Urinary bladder (tissue), 3 donors: ENCODE measurements at regions not wholly inside any gene's neighbourhood (a gene's known extent, or its start where the extent isn't known, plus 50 kb on each side); places are given as distances from the start of the nearest gene placed in this dataset.

Experiments
- DNase-seq: peaks from one replicate; pipeline ENCODE4 v3.0.0-alpha.2; 2015; ENCODE audit errors: extremely low spot score
- H3K27ac ChIP-seq: one replicate; pipeline ENCODE4 v1.5.1; 2013; ENCODE audit warnings: low read depth, mild to moderate bottlenecking, moderate library complexity
- H3K36me3 ChIP-seq: one replicate; pipeline ENCODE4 v1.6.1; 2013; ENCODE audit warnings: mild to moderate bottlenecking, moderate library complexity; ENCODE audit not compliant: insufficient read depth
- H3K4me1 ChIP-seq: one replicate; pipeline ENCODE4 v1.6.1; 2013; ENCODE audit warnings: mild to moderate bottlenecking, moderate library complexity; ENCODE audit not compliant: insufficient read depth
- H3K4me3 ChIP-seq: one replicate; pipeline ENCODE4 v1.5.1; 2013; ENCODE audit warnings: low read depth, low read length
- WGBS: extraction: QIAGEN DNeasy Blood & Tissue Kit; methylation state at CpG from one replicate; pipeline ENCODE4 v1.1.7; 2013; 5-methylcytosine and 5-hydroxymethylcytosine counted together
- donor health status: healthy with polysubstance abuse.
- donor health status: healthy.

DNA sequence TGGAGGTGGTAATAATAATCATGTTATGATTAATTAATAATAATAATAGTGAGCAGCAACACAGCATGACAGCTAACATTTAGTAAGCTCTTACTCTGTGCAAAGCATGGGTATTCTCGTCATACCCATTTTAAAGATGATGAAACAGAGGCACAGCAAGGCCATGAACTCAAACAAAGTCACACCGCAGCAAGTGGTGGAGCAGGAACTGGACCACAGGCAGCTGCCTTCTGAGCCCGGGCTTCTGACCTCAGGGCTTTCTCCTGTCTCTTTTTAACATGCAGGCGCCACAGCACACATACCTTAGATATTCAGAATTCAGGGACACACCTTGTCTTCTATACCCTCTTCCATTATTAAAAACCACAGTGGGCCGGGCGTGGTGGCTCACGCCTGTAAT, 50.7 kb upstream of the SPATA12 start:
- H3K27ac ChIP-seq = no peak overlapping the region

DNA sequence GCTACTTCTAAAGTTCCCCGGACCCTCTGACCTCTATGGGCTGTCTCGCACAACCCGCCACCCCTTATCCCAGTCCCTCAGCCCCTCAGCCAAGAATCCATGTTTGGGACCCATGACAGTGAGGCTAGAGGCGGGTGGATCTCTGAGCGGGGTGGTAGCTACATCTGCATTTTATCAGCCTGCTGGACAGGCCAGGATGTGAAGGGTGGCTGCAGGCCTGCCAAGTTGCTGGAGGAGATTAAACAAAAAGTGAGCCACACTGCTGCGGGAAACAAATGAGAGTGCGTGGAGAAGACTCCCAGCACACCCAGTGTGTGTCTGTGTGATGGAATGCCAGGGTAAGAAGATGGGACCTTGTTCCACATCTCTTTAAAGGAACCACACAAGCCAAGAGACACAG, 51.1 kb upstream of the SPATA12 start:
- DNase-seq = no peak
- Histone ChIP-seq H3K4me3 (no peak overlapping the region), H3K36me3 (no peaks in the 10 kb centered on the region), H3K27ac (peak overlapping the region; percentile 16), H3K4me1 (no peaks in the 10 kb centered on the region)
- 31% methylated on average over 7 of the region's 7 CpGs for WGBS

More for the DNA sequence above, 50.7 kb upstream of the SPATA12 start:
- H3K36me3 ChIP-seq = no peaks in the 10 kb centered on the region
- no peak overlapping the region for H3K4me3 ChIP-seq
- no peaks in the 10 kb centered on the region for H3K4me1 ChIP-seq
- no peak for DNase-seq
- WGBS = 95% methylated on average over 7 of the region's 7 CpGs

DNA sequence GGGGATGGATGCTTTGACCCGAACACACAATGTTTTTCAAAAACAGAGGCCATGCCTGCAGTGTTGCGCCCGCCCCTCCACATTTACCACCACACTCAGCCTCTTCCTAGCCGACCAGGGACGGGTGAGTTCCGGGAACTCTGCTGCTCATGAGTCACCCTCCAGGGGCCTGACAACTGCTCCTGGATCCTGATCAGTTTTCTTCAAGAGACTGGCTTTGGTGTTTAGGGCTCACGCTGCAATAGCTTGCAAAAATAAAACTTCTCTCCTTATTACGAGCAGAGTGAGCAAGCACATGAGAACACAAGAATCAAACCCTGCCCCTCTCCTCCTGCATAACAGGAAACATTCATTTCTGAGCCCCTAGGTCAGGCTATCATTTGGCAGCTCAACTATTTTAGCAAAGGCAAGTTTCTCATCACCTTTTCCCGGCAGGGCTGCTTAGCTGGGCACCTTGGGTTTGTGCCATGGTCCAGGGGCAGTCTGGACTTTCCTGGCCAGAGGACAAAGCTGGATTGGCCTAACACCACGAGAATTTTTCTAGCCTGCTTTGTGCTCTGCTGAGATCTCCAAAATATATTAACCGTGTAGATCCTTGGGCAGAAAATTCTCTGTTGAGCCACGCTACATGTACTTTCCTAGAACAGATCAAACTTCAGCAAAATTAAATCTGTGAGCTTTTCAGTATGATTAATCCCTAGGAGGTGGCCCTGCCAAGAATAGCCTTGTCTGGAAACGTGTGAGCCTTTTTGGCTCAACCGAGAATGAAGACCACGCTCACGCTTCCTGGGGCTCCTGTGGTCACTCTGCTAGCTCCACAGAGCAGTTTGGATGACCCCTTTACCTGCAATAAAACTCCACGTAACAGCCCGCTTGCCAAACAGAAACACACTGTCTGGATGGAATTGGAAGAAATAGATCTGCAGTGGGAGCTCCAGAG, 52.7 kb upstream of the SPATA12 start:
- DNase-seq = no peak
- Histone ChIP-seq H3K4me3 (no peak overlapping the region), H3K27ac (peak overlapping the region; percentile 61), H3K4me1 (no peaks in the 10 kb centered on the region), H3K36me3 (no peaks in the 10 kb centered on the region)
- WGBS = 13% methylated on average over 18 of the region's 18 CpGs

GRCh38 chr3:57006949-57007419, 53.5 kb upstream of the SPATA12 start:
- H3K4me1 ChIP-seq = no peaks in the 10 kb centered on the region
- peak overlapping the region; percentile 61 for H3K27ac ChIP-seq
- no peaks in the 10 kb centered on the region for H3K36me3 ChIP-seq
- no peak overlapping the region for H3K4me3 ChIP-seq
- WGBS = 45% methylated on average over 7 of the region's 7 CpGs
- DNase-seq = no peak

DNA sequence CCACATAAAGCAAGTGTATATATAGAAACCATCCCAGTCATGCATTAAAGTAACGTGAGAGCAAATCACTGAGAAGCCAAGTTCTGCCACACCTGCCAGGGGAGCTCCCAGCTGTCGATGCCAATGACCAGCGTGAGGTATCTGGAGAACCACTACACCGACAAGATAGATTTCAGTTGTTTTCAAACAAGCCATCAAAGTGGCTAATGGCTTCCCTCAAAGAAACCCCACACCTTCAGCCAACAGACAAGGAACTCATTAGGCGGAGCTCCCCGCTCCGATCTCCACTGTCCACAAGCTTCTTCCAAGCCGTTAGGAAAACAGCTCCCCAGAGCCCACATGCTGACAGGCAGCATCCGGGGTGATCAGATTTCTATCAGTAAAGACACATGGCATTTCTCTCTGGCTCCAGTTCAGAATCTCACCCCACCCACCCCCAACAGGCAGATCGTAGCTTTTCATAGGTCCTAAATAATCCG, 54.2 kb upstream of the SPATA12 start:
- no peak for DNase-seq
- H3K27ac ChIP-seq = peak overlapping the region; percentile 14
- no peaks in the 10 kb centered on the region for H3K36me3 ChIP-seq
- H3K4me1 ChIP-seq = no peaks in the 10 kb centered on the region
- 69% methylated on average over 11 of the region's 11 CpGs for WGBS
- no peak overlapping the region for H3K4me3 ChIP-seq

- Histone ChIP-seq H3K27ac (no peak overlapping the region), H3K4me1 (no peaks in the 10 kb centered on the region), H3K4me3 (no peak overlapping the region), H3K36me3 (no peaks in the 10 kb centered on the region)
- WGBS = 41% methylated on average over 6 of the region's 6 CpGs
- DNase-seq = no peak
Measured at GRCh38 chr3:57004229-57004628, 56.2 kb upstream of the SPATA12 start.

GRCh38 chr3:57003676-57004075, 56.8 kb upstream of the SPATA12 start:
- DNase-seq = no peak
- Histone ChIP-seq H3K4me1 (no peaks in the 10 kb centered on the region), H3K4me3 (no peak overlapping the region), H3K36me3 (no peaks in the 10 kb centered on the region), H3K27ac (no peak overlapping the region)
- WGBS = 87% methylated on average over 2 of the region's 2 CpGs

- Histone ChIP-seq H3K4me1 (no peaks in the 10 kb centered on the region), H3K27ac (no peak overlapping the region), H3K4me3 (no peak overlapping the region), H3K36me3 (no peaks in the 10 kb centered on the region)
- 85% methylated on average over 5 of the region's 5 CpGs for WGBS
- DNase-seq = no peak
Measured at GRCh38 chr3:57001356-57001755, 59.1 kb upstream of the SPATA12 start.

DNA sequence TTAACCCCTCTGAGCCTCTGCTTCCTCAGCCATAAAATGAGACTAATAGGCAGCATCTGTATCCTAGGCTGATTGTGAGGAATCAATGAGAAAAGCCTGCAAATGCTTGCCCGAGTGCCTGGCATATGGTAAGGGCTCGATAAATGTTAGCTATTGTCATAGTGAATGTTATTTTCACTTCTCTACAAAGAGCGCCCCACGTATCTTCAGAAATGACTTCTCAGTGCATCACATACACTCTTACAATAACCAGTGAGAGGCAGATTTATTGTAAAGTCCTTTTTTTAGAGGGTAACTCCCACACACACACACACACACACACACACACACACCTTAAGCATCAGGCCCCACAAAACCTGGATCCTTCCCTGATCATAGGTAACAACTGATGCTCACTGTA, 60.5 kb upstream of the SPATA12 start:
- no peak for DNase-seq
- Histone ChIP-seq H3K4me1 (no peaks in the 10 kb centered on the region), H3K27ac (no peak overlapping the region), H3K36me3 (no peaks in the 10 kb centered on the region), H3K4me3 (no peak overlapping the region)
- 96% methylated on average over 4 of the region's 4 CpGs for whole genome bisulfite sequencing

DNA sequence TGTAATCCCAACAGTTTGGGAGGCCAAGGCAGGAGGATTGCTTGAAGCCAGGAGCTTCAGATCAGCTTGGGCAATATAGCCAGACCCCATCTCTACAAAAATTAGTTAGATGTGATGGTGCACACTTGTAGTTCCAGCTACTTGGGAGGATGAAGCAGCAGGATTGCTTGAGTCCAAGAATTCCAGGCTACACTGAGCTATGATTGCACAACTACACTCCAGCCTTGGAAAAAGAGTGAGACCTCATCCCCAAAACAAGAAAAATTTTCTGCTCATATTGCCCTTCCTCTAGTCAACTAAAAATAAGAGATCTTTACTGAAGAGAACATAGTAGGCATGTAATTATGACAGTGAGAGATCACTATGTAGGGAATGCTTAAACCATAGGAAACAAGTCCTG, 60.9 kb upstream of the SPATA12 start:
- Histone ChIP-seq H3K4me1 (no peaks in the 10 kb centered on the region), H3K36me3 (no peaks in the 10 kb centered on the region), H3K27ac (no peak overlapping the region), H3K4me3 (no peak overlapping the region)
- DNase-seq = no peak

DNA sequence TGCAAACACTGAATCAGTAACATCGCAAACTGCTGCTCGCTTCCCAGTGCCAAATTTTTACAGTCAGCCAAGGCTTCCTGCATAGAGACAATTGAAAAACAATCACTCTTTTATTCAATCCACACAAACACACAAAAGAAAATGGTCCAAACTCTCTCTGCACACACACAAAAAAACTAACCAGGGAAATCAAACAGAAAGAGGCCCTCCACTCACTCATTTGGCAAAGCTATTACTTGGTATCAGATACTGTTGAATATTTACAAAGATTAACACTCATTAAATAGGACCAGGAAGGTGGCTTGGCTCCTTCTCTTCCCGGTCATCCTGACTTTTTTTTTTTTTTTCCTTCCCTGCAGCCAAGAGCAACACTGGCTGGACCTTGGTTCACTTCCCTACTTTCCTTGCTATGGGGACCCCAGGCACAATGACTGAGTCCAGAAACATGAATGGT, 62.4 kb upstream of the SPATA12 start:
- Histone ChIP-seq H3K4me1 (no peaks in the 10 kb centered on the region), H3K36me3 (no peaks in the 10 kb centered on the region), H3K27ac (no peak overlapping the region), H3K4me3 (no peak overlapping the region)
- no peak for DNase-seq
- WGBS = 26% methylated on average over 3 of the region's 3 CpGs

DNA sequence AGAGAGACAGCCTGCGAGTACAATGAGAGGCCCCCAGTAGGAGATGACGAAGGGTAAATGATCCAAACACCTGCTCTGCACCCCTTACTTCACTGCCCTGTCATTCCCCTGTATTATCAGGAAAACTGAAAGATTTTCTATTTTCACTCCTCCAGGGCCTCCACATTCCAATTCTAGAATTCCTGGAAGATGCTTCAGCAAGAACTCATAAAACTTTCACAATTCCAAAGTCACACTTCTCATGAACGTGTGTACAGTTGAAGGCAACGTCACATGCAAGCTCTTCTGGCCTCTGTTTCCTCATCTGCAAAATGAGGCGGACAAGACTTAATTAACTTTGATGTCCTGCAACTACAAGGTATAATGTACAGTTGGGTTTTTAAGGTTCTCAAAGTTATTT, 62.8 kb upstream of the SPATA12 start:
- Histone ChIP-seq H3K4me3 (no peak overlapping the region), H3K4me1 (no peaks in the 10 kb centered on the region), H3K27ac (no peak overlapping the region), H3K36me3 (no peaks in the 10 kb centered on the region)
- no peak for DNase-seq
- WGBS = 55% methylated on average over 5 of the region's 5 CpGs

- Histone ChIP-seq H3K27ac (no peak overlapping the region), H3K4me3 (no peak overlapping the region), H3K4me1 (no peaks in the 10 kb centered on the region), H3K36me3 (no peaks in the 10 kb centered on the region)
- WGBS = 95% methylated on average over 3 of the region's 3 CpGs
- no peak for DNase-seq
Measured at GRCh38 chr3:56997041-56997440, 63.4 kb upstream of the SPATA12 start.

DNA sequence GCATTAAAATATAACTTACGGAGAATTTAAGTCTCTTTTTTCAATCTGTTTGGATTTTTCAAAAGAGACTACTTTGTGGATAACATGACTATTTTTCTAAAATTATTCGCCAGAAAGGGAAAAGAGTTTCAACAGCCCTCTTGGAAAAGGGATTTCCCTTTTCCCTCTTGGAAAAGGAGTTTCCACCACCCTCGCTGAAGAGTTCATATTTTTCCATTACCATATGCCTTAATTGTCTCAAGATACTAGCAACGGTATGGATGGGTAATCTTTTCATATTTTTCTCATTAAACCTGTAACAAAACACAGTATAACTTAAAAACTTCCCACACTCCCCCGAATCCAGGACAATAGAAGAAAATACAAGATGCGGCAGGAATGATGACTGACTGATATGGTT, 66.1 kb upstream of the SPATA12 start:
- no peak overlapping the region for H3K4me3 ChIP-seq
- H3K27ac ChIP-seq = no peak overlapping the region
- WGBS = 84% methylated on average over 6 of the region's 6 CpGs
- no peak for DNase-seq
- H3K36me3 ChIP-seq = no peaks in the 10 kb centered on the region
- no peaks in the 10 kb centered on the region for H3K4me1 ChIP-seq
